Suprapubic skin (tissue), 4 donors: ENCODE measurements at regions not wholly inside any gene's neighbourhood (a gene's known extent, or its start where the extent isn't known, plus 50 kb on each side); places are given as distances from the start of the nearest gene placed in this dataset.

Experiments used
- POLR2A ChIP-seq, 2 donors: fragments of 450-650 bp; IDR thresholded peaks; one replicate each; pipeline ENCODE4 v1.6.1; 2017; ENCODE audit warnings: antibody characterized with exemption in 2 of 2, mild to moderate bottlenecking in 2 of 2, moderate library complexity in 2 of 2
- POLR2AphosphoS5 ChIP-seq, 3 donors: sonication (generic); formaldehyde crosslinking; IDR thresholded peaks; one replicate each; pipeline ENCODE4 v1.6.1; 2017; ENCODE audit warnings: antibody characterized with exemption in 3 of 3
- TF ChIP-seq, protein P1 (sequence below), 2 donors: fragments of 200-600 bp in 1 of 2; fragments of 450-650 bp in 1 of 2; sonication (generic) in 1 of 2; IDR thresholded peaks; one replicate each; pipeline ENCODE4 v1.5.1; 2016 to 2019; ENCODE audit warnings: antibody characterized with exemption in 2 of 2, mild to moderate bottlenecking in 1 of 2, moderate library complexity in 1 of 2

GRCh38 chr17:13909901-13910519 lies 159.3 kb upstream of the COX10 start:
- TF ChIP-seq, protein P1, sequence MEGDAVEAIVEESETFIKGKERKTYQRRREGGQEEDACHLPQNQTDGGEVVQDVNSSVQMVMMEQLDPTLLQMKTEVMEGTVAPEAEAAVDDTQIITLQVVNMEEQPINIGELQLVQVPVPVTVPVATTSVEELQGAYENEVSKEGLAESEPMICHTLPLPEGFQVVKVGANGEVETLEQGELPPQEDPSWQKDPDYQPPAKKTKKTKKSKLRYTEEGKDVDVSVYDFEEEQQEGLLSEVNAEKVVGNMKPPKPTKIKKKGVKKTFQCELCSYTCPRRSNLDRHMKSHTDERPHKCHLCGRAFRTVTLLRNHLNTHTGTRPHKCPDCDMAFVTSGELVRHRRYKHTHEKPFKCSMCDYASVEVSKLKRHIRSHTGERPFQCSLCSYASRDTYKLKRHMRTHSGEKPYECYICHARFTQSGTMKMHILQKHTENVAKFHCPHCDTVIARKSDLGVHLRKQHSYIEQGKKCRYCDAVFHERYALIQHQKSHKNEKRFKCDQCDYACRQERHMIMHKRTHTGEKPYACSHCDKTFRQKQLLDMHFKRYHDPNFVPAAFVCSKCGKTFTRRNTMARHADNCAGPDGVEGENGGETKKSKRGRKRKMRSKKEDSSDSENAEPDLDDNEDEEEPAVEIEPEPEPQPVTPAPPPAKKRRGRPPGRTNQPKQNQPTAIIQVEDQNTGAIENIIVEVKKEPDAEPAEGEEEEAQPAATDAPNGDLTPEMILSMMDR (IDR thresholded peaks at IDR 0.05), result no peak
- TF ChIP-seq POLR2A (IDR thresholded peaks at IDR 0.05) (no peak), POLR2AphosphoS5 (IDR thresholded peaks at IDR 0.05) (no peak)
